HG03135 (cell line): ENCODE measurements at regions not wholly inside any gene's neighbourhood (a gene's known extent, or its start where the extent isn't known, plus 50 kb on each side); places are given as distances from the start of the nearest gene placed in this dataset.

Experiments used
- ATAC-seq: cut with Tn5 transposase; IDR thresholded peaks from one replicate; pipeline ENCODE4 v1.9.1; 2021; ENCODE audit warnings: mild to moderate bottlenecking, moderate library complexity; ENCODE audit not compliant: unreplicated experiment

DNA sequence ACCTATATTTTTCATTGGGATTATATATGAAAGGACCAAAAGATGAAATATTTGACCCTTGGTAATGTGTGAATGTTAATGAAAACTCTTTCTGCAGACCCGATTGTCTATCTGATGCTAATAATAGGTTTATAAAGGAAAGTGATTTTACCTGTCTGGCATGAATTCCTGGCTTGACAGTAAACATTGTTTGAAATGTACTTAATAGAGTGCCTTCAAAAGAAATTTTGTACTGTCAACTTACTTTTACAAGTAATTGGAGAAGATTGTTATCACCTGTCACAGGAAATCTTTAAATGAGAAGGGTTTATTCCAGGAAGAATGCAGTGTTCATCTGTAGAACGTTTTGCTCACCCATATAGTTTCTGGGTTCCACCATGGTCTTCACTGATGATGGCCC, 588.2 kb downstream of the INHBA start:
- no peak for ATAC-seq

DNA sequence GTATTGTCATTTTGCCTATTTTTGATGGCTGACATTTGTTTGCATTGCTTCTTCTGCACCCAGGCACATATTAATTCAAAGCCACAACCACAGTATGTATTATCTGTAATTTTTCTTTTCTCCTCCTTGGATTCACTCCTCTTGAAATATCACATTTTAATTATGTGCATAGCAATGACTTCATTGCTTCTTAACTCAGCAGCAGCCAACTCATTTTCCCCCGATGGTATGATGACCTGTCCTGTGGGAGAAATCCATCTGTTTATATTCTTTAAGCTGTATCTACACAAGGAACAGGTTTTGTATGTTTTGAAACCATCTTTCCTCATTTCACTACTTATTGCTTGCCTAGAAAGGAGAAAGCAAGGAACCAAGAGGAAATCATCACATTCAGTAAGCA, 588.8 kb downstream of the INHBA start:
- no peak for ATAC-seq

DNA sequence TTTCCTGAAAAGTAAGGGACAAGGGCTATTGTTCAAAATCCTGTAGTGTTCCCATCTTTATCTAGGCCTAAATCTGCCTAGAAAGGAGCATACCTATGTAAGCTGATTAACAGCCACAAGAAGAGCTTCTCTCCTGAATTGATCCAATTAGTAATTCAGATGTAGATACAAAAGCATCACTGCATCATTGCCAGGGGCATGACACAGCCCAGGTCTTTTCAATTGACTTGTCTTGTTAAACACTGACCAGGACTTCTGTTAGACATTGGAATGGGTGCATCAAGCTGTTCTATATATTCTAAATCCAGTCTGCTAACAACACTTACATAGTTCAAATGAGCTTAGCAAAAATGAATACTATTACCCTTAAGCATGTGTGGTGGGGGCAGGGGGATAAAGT, 589.2 kb downstream of the INHBA start:
- no peak for ATAC-seq

DNA sequence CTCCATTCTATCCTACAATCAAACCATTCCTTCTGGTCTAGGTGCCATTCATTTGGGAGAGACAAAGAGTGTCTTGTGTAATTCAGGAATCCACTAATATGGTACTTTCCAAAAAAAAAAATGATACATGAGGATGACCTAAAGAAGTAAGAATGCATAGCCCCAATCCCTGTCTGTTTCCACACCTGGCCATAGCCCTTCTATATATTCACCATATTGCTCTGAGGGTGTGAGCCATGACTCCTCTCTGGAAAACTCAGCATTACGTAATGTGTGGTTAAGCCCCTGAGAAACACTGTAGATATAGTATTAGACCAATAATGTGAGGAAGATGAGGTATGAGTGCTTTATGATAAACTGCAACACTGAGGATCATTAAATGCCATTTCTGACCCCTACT, 592.7 kb downstream of the INHBA start:
- ATAC-seq = no peak

DNA sequence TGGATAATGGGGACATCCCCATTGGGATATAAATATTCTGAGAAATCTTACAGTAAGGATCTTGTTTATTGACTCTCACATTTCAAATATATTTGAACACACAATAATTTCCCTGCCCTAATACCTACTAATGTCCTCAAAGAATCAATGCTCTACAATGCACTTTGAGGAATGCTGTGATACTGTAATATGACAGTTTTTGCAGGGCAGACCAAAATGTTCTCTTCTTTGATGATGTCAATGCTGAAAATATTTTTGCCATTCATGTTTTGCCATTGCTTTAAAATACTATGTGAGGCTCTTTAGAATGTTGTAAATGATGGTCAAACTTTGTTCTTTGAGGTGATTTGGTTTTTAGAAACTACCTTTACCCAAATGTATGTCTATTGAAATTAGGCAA, 594.1 kb downstream of the INHBA start:
- no peak for ATAC-seq

DNA sequence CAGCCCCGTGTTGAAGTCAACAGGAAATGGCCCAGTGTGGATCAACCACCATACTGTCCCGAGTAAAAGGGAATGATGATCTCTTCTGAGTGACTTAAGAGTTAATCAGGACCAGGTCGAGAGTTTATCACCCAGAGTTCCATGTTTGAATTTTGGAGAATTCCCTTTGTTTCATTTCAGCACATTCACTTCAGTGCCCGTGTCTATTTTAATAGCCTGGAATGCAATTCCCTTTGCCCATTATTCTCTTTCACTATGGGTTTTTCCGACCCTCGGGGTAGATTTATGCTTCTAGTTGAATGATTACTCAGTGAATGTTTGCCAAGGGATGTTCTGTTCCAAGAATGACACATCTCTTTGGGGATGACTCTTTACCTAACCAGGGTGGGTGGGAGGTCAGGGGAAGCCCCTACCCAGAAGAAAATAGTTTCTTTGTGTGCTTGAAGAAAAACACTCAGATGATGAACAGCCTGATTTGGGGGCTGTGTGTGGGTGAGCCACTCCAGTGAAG, 594.9 kb downstream of the INHBA start:
- no peak for ATAC-seq

DNA sequence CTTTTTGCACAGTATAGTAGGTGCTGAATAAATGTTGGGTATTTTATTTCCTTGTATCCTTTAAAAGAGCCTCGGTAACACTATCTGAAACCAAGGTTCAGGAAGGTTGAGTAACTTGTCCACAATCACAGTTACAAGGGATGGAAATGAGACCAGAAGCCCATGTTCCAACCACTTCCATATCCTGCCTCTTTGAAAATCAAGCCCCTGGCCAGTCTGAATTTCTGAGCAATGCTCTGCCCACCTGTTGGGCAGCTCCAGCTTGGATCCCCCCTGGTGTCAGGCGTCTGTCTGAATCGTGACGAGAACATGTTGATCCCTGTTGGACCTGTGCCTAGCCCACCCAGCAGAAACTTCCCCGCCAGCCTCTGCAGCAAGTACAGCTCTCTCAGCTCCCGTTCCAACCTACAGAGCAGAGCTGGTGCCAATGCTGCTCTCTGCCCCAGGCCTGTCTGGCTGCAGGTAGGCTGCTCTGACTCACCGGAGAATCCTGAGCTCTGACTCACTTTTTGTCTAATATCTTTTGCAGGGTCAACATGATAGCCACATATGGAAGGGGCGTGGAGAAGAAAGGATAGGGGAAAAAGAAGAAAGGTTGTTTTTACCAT, 595.5 kb downstream of the INHBA start:
- no peak for ATAC-seq

DNA sequence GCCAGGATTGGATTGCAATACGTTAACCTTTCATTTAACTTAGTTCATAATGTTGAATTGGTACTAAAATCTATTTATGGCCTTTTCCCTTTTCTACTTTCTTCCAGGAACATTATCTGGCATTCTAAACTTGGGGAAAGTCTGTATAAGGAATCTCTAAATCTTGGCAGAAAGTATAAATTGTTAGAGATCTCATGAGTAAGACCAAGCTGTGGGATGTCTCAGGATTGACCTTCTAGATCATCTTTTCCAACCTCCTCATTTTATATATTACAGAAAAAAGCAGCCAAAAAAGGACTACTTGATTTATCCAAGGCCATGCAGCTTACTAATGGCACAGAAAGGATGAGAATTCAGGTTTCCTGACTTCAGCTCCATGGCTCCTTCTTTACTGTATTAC, 598.3 kb downstream of the INHBA start:
- no peak for ATAC-seq

DNA sequence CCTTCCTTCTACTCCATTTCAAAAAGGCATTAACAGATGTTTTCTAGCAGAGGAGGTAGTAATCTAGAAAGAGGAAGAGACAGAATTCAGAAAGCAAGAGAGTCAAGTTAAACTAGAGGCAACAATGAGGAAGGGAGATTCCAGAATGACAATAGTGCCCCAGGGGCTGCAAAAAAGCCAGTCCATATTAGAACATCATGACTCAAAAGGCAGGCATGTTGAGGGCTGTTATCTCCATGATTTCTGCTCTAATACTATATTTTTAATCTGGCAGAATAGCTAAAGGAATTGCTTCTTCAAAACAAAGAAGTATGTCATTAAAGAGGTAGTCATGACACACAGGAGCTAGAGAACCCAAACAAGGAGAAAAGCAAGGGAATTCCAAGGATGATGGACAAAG, 599.6 kb downstream of the INHBA start:
- ATAC-seq = peak; percentile 67

DNA sequence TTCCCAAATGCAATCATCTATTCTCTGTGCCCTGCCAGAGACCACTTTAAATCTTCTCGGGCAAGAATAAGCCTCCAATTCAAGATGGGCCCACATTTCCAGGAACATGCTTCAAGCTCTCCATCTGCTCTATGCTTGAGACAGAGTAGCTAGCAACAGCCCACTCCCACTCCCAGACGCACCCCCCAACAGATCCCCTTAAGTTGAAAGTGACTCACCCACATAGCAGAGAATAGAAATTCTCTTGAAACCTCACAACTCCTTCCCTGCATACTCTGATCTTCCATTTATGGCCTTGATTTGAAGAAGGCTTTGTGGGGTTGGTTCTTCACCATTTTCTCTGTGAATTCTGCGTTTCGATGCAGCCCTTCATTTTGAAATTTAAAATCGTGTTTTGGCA, 604.0 kb downstream of the INHBA start:
- ATAC-seq = no peak

DNA sequence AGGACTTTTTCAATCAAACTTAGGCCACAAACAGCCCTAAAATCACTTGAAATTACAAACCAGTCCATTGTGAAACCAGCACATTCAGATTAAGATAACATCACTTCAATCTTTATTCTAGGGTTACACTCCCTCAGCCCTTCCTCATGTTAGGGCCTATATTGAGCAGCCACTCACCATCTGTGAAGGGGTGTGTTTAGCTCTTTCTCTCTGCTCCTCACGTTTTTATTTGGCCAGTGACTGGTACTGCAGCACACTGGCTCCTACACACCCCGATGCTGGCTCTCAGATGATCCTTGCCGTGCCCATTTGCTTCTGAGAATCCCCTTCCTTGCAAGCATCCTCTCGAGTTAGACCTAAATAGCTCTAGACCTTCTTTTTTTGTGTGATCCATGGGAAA, 604.5 kb downstream of the INHBA start:
- no peak for ATAC-seq

DNA sequence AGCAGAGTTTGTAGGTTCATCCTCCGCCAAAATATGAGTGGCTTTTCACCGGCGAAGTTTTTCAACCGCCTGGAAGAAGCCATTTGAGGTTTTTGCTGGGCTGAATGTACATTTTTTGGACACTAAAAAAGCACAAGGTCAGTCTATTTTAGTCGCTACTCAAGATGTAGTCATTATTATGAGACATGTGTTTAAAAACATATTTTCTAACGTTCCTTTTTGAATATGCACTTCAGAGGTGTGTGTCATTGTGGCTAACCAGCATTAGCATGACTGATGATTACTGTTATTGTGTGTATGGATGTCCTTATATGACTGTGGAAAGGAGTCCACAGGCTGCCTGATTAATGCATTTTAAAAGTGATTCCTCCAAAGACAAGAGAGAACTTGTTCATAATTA, 605.4 kb downstream of the INHBA start:
- ATAC-seq = no peak

DNA sequence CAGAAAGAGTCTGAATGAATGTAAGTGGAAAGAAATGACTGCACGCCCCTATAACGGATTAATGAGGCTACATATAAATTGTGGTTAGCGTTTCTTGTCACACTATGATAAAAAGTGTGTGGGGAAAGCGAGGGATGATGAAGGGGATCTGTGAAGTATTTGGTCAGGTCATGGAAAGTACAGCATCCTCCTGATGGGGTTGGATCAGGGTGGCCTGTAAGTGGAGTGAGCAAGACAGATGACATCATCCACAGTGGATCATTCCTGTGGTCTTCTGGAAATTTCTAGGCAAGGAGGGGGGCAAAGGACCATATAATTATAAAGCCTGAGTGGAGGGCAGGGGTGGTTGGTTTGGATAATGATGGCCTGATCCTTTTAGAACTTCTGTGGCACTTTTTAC, 606.0 kb downstream of the INHBA start:
- no peak for ATAC-seq

DNA sequence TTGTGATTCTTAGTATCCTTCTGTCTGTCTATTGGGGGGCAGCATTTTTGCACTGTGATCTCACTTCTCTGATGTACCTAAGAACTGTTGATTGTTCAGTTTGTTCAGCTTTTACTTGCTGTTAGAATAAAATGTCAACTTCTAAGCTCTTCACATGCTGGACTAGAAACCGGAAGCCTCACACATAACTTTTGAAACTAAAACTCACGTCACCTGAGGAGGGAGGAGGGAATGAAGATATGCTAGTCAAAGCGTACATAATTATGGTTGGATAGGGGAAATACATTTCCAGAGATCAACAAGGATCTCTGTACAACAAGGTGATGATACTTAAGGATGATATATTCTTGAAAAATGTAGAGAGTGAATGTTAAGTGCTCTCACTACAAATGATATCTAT, 609.7 kb downstream of the INHBA start:
- ATAC-seq = no peak

DNA sequence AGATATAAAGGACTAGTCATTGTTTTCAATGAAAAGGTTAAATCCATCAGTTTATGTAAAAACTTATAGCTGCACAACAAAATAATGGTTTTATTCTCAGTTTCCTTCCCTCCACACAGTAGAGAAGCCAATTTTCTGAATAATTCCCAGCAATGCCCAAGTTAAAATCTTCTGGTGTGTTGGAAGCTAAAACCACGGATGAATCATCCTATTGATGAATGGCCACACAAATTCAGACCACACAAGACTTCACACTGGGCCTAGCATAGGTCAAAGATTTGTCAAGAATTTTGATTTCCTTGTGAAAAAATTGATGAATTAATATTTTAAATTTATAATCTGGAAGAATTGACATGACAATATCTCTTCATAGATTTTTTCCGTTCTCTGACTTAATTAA, 617.6 kb downstream of the INHBA start:
- no peak for ATAC-seq

DNA sequence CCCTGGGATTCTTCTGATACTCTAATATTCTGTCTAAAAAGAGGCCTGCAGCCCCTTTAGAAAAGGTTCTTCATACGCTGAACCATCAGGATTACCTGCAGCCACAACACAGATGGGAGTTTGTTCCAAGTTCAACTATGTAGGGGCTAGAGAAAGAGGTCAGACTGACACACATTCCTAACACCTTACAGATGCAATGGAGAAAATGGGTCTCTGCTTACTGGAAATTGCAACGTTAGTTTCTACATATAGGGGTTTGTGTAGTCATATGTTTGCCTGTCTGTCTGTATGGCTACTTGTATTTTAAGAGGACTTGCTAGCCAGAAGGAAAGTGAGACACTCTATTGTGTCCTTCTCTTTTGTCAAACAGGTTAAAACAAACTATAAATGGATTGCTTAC, 618.5 kb downstream of the INHBA start:
- ATAC-seq = no peak

DNA sequence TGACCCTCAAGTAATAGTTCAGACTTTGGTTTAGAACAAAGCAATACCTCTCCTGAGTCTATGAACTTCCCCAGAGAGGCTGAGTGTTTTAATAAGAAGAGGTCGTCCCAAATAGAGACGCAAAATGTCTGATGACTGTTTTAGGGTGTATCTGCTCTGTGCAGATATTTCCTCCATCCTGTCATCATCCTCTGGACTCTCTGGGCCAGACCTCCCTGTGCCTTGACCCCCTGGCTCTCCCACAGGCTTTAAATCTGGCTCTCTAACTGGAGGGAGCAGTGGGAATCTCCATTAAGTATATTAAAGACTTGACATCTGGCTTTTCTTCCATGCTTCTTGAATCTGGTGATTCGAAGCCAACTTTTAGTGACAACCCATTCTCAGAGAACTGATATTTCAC, 633.3 kb downstream of the INHBA start:
- ATAC-seq = no peak

DNA sequence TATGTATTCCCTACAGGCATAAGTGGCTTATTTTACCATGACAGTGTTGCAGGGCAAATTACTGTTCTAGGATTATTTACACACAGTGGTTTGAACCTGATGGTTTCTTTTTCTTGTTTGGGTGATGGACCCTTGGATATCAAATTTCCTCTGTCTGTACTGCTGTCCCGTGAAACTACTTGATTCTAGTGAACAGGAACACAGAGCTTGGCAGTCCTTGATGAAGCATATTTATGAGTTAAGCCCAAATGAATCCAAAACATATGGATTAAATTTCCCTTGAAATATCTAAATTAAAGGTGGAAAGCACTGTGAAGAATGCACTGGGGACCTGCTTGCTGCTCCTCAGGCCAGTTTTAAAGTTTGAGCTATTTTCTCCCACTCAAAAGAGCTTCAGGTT, 635.3 kb downstream of the INHBA start:
- ATAC-seq = no peak

DNA sequence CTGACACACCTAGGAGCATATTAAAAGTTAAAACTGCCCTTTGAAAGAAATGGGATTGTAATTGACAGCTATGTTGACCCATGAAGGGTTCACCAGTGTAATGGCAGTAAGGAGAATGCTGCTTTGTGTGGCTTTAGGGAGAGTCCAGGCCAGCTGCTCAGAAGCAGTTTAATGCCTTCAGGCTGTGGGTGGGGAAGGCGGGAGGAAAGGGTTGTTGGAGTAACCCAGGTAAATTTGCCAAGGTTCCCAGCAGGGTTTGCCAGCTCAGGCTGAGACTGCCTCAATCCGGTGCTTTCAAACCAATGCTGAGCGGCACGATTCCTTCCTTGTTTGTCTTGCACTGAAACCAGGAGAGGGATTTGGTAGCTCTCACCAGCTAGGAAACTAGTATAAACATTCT, 637.2 kb downstream of the INHBA start:
- no peak for ATAC-seq

DNA sequence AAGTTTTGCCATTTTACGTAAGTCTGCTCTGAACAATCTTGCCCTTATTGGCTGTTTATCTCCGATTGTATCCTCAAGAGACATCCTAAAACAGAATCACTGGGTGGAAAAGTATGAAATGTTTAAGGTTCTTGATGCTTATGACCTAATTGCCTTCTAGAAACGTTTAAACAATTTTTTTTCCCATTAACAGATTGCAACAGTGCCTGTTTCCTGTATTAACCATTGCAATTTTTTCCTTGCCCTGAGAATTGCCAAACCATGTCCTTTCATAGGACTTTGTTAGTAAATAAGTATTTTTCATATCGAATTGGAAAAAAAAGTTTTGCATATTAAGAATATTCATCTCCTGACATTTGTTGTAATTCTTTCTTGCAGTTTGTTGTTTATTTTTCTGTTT, 639.8 kb downstream of the INHBA start:
- ATAC-seq = no peak

DNA sequence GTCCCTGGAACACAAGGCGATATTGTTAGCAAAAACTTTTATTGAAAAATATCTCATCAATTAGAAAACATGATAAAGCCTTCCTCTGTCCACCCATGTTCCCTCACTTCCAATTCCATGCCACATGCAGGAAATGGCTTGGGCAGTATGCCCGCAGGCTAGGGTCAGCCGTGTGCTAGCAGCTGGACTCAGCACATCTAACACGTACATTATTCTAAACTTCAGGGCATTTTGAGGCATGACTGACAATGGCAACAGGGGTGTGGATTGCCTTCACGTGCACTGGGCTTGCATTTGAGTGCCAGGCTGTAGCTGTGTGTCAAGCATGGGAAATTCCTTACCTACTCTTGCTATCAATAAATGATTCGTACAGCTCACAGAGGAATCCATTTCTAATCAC, 642.1 kb downstream of the INHBA start:
- ATAC-seq = no peak

DNA sequence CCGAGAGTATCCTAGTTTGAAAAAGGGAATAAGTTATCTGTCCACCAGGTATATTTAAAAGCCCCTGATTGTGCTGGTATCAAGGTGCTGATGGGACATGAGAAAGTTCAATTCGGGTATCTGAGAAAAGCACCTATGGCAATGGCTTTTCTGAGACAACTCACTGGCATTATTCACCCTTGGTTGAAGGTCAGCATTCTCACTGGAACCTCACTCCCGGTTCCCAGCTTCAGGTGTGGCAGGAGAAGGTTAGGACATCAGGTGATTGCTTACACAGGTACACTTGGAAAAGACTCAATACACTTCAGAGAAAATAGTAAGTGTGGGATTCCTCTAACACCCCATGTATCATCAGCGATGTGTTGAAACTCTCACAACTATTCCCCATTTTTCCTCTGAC, 643.1 kb downstream of the INHBA start:
- ATAC-seq = no peak

DNA sequence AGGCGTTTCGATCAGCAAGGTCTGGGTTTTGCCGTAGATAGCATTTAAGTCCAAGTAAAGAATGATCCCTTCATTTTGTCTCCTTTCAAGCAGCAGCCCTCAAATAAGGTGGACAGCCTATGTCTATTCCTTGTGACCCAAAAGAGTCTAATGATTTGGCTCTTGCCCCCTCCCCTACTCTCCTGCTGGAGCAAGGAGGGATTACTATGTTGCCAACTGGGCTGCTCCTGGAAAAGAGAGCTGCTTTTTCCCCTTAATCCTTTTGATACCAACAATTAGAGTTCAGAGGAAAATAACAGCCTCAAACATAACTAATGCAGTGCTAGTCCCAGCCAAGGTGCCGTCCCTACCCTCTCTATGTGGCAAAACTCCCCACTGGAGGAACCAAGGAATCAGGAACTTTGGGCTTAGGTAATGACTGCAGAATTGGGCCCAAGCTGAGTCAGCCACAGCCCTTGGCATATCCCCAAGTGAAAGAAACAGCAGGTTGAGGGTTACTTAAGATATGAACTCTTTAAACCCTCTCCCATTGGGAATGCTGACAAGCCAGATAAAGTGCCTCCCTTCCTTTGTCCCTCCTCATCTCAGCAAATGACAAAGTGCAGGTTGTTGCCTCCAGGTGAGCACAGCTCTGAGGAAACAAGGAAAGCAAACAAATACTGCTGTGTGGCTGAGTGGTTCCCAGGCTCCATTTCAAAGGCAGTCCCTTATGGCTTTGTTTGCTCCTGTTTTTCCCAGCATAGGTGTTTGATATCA, 643.7 kb downstream of the INHBA start:
- ATAC-seq = no peak
